Loucy (cell line): ENCODE measurements at regions not wholly inside any gene's neighbourhood (a gene's known extent, or its start where the extent isn't known, plus 50 kb on each side); places are given as distances from the start of the nearest gene placed in this dataset.

Source experiments
- H2AFZ ChIP-seq: fragments of 200-600 bp; sonication (generic); 2 replicates; pipeline ENCODE4 v1.6.0; 2016; ENCODE audit warnings: antibody characterized with exemption, mild to moderate bottlenecking, low read length, moderate library complexity
- H3F3A ChIP-seq: fragments of 200-600 bp; 2 replicates; pipeline ENCODE4 v1.6.0; 2016; ENCODE audit warnings: antibody characterized with exemption, low read depth, mild to moderate bottlenecking
- H3K27me3 ChIP-seq: fragments of 200-600 bp; sonication (generic); 2 replicates; pipeline ENCODE4 v1.6.1; 2014; ENCODE audit warnings: low read length, mild to moderate bottlenecking; ENCODE audit not compliant: insufficient read depth, poor library complexity, severe bottlenecking
- H3K36me3 ChIP-seq: fragments of 200-600 bp; sonication (generic); 2 replicates; pipeline ENCODE4 v1.6.1; 2016; ENCODE audit warnings: low read length; ENCODE audit not compliant: insufficient read depth
- H3K4me1 ChIP-seq: fragments of 200-600 bp; sonication (generic); 2 replicates; pipeline ENCODE4 v1.5.1; 2014; ENCODE audit warnings: low read length, mild to moderate bottlenecking; ENCODE audit not compliant: insufficient read depth, poor library complexity, severe bottlenecking
- H3K4me2 ChIP-seq: fragments of 200-600 bp; sonication (generic); 2 replicates; pipeline ENCODE4 v1.6.0; 2014; ENCODE audit warnings: antibody characterized with exemption, low read length, low read depth, mild to moderate bottlenecking; ENCODE audit not compliant: poor library complexity, severe bottlenecking
- H3K4me3 ChIP-seq: fragments of 200-600 bp; sonication (generic); 2 replicates; pipeline ENCODE4 v1.5.1; 2014; ENCODE audit warnings: low read length, mild to moderate bottlenecking, mixed read lengths; ENCODE audit not compliant: poor library complexity, severe bottlenecking
- H3K79me2 ChIP-seq: fragments of 200-600 bp; sonication (generic); 2 replicates; pipeline ENCODE4 v1.6.1; 2014; ENCODE audit warnings: low read length; ENCODE audit not compliant: insufficient read depth
- H3K9ac ChIP-seq: fragments of 200-600 bp; sonication (generic); 2 replicates; pipeline ENCODE4 v1.6.0; 2014; ENCODE audit warnings: mild to moderate bottlenecking, low read depth, low read length, moderate library complexity; ENCODE audit not compliant: poor library complexity, severe bottlenecking
- H3K9me2 ChIP-seq: fragments of 200-600 bp; sonication (generic); replicated peaks from 2 replicates; pipeline ENCODE4 v1.6.1; 2016; ENCODE audit warnings: low read depth, low read length, mixed read lengths
- H3K9me3 ChIP-seq: fragments of 200-600 bp; sonication (generic); 2 replicates; pipeline ENCODE4 v1.6.1; 2014; ENCODE audit warnings: mild to moderate bottlenecking, antibody characterized with exemption, low read length, low read depth; ENCODE audit not compliant: insufficient read depth
- H4K20me1 ChIP-seq: fragments of 200-600 bp; sonication (generic); 2 replicates; pipeline ENCODE4 v1.6.0; 2014; ENCODE audit warnings: antibody characterized with exemption, low read length, mild to moderate bottlenecking; ENCODE audit not compliant: insufficient read depth, poor library complexity, severe bottlenecking
- CTCF ChIP-seq: fragments of 200-600 bp; sonication (generic); conservative IDR thresholded peaks from 2 replicates; pipeline ENCODE4 v1.5.1; 2014; ENCODE audit warnings: mild to moderate bottlenecking, antibody characterized with exemption, low read length
- EZH2phosphoT487 ChIP-seq: fragments of 200-600 bp; IDR thresholded peaks from 2 replicates; pipeline ENCODE4 v1.6.1; 2018; ENCODE audit warnings: antibody characterized with exemption, mild to moderate bottlenecking, moderate library complexity, borderline replicate concordance

GRCh38 chr6:91672201-91672600, 1085.3 kb upstream of the MAP3K7 start:
- Histone ChIP-seq H3K4me2 (no peak overlapping the region), H3K36me3 (no peaks in the 10 kb centered on the region), H4K20me1 (no peaks in the 10 kb centered on the region), H3K9me3 (no peaks in the 10 kb centered on the region), H3K9ac (no peak overlapping the region), H3F3A (no peaks in the 10 kb centered on the region), H3K4me1 (no peaks in the 10 kb centered on the region), H2AFZ (no peak overlapping the region), H3K4me3 (no peak overlapping the region), H3K9me2 (no peaks in the 10 kb centered on the region), H3K79me2 (no peaks in the 10 kb centered on the region), H3K27me3 (no peaks in the 10 kb centered on the region)
- no peak for TF ChIP-seq CTCF
- TF ChIP-seq EZH2phosphoT487: no peak

GRCh38 chr6:91669871-91670268, 1083.0 kb upstream of the MAP3K7 start:
- Histone ChIP-seq H2AFZ (no peak overlapping the region), H3K9ac (no peak overlapping the region), H3K27me3 (no peaks in the 10 kb centered on the region), H3K79me2 (no peaks in the 10 kb centered on the region), H3K4me1 (no peaks in the 10 kb centered on the region), H3K4me3 (no peak overlapping the region), H3K9me2 (no peaks in the 10 kb centered on the region), H3K36me3 (no peaks in the 10 kb centered on the region), H3K4me2 (no peak overlapping the region), H3F3A (no peaks in the 10 kb centered on the region), H3K9me3 (no peaks in the 10 kb centered on the region), H4K20me1 (no peaks in the 10 kb centered on the region)
- TF ChIP-seq EZH2phosphoT487: no peak
- no peak for TF ChIP-seq CTCF

GRCh38 chr6:91669154-91669870, 1082.4 kb upstream of the MAP3K7 start:
- Histone ChIP-seq H4K20me1 (no peaks in the 10 kb centered on the region), H3K4me1 (no peaks in the 10 kb centered on the region), H3K9me3 (no peaks in the 10 kb centered on the region), H2AFZ (no peak overlapping the region), H3K27me3 (no peaks in the 10 kb centered on the region), H3K79me2 (no peaks in the 10 kb centered on the region), H3K9me2 (no peaks in the 10 kb centered on the region), H3K9ac (no peak overlapping the region), H3F3A (no peaks in the 10 kb centered on the region), H3K36me3 (no peaks in the 10 kb centered on the region), H3K4me2 (no peak overlapping the region), H3K4me3 (no peak overlapping the region)
- TF ChIP-seq CTCF (no peak), EZH2phosphoT487 (no peak)
